ENCODE measurements at regions not wholly inside any gene's neighbourhood (a gene's known extent, or its start where the extent isn't known, plus 50 kb on each side); places are given as distances from the start of the nearest gene placed in this dataset.

DNA sequence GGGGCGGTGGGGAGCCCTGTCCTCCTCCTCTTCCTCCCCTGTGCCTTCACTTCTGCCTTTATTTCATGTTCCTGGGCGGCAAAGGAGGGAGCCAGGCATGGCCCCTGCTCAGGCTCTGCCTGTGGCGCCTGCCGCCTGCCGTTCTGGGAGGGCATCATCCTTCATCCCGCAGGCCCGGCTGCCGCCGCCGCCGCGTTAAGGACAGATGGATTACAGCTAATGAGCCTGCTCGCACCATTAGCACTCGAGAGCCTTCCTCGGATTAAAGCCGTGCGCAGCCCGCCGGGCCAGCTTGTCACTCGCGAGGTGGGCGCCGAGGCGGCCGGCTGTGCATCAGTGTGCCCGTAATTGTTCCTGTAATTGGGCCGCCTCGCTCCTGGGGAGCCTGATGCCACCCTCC lies 127.7 kb upstream of the GSE1 start:
- TF ChIP-seq, protein P1, sequence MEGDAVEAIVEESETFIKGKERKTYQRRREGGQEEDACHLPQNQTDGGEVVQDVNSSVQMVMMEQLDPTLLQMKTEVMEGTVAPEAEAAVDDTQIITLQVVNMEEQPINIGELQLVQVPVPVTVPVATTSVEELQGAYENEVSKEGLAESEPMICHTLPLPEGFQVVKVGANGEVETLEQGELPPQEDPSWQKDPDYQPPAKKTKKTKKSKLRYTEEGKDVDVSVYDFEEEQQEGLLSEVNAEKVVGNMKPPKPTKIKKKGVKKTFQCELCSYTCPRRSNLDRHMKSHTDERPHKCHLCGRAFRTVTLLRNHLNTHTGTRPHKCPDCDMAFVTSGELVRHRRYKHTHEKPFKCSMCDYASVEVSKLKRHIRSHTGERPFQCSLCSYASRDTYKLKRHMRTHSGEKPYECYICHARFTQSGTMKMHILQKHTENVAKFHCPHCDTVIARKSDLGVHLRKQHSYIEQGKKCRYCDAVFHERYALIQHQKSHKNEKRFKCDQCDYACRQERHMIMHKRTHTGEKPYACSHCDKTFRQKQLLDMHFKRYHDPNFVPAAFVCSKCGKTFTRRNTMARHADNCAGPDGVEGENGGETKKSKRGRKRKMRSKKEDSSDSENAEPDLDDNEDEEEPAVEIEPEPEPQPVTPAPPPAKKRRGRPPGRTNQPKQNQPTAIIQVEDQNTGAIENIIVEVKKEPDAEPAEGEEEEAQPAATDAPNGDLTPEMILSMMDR (conservative IDR thresholded peaks at IDR 0.05), result no peak
- TF ChIP-seq EZH2 (IDR thresholded peaks at IDR 0.05; ENCODE audit: low read depth), result no peak

Measured in PC-9 (cell line).